Stimulated activated effector memory CD8-positive, alpha-beta T cell treated with anti-CD3 and anti-CD28 coated beads, Interleukin-12 subunit alpha, Interleukin-12 subunit beta, amount 100 ng/mL, for 72 hours (primary cell): ENCODE measurements at regions not wholly inside any gene's neighbourhood (a gene's known extent, or its start where the extent isn't known, plus 50 kb on each side); places are given as distances from the start of the nearest gene placed in this dataset.
A peak's percentile ranks its signal among the peaks of the same experiment; 100 is the strongest.

Experiments
- ATAC-seq: fragments of 150-1000 bp; cut with Tn5 transposase; 2 replicates; pipeline ENCODE4 v1.10.0; 2021
- DNase-seq, 2 donors: peaks; one replicate each; pipeline ENCODE4 v3.0.0; 2021 to 2022; ENCODE audit warnings: low spot score in 2 of 2
- H3K27ac Mint-ChIP-seq: one replicate; pipeline ENCODE4 v1.8.0; 2022; ENCODE audit warnings: mild to moderate bottlenecking, mixed read lengths
- H3K36me3 Mint-ChIP-seq: one replicate; pipeline ENCODE4 v1.8.0; 2022; ENCODE audit warnings: mild to moderate bottlenecking, mixed read lengths
- H3K4me1 Mint-ChIP-seq: one replicate; pipeline ENCODE4 v1.8.0; 2022; ENCODE audit warnings: mixed read lengths
- H3K4me3 Mint-ChIP-seq: one replicate; pipeline ENCODE4 v1.8.0; 2022; ENCODE audit warnings: mild to moderate bottlenecking, mixed read lengths
- H3K9me3 Mint-ChIP-seq: one replicate; pipeline ENCODE4 v1.8.0; 2022; ENCODE audit warnings: mixed read lengths

DNA sequence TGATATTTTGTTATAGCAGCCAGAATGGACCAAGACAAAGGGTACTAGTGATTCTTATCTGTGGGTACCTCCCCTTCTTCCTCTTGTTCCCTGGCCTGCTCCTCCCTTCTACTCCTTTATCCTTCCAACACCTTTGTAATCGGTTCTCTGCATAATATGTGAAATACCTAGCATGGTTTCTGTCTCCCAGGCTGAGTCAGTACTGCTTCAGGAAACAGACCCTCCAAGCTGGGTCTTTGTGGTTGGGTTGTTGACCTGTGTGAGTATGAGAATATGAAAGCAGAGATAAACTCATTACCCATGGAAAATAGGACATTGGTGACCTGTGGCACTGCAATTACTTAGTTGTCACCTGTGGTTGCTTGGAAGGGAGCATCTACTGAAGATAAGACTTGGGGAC, 69.3 kb upstream of the KLF13 start:
- Mint-ChIP-seq H3K4me1 (peaks cover 59% of the 10 kb centered on the region), H3K36me3 (no peaks in the 10 kb centered on the region), H3K27ac (no peak overlapping the region), H3K9me3 (peaks cover 4% of the 10 kb centered on the region), H3K4me3 (no peak overlapping the region)
- ATAC-seq, result peak; percentile 56
- DNase-seq, result no peak

DNA sequence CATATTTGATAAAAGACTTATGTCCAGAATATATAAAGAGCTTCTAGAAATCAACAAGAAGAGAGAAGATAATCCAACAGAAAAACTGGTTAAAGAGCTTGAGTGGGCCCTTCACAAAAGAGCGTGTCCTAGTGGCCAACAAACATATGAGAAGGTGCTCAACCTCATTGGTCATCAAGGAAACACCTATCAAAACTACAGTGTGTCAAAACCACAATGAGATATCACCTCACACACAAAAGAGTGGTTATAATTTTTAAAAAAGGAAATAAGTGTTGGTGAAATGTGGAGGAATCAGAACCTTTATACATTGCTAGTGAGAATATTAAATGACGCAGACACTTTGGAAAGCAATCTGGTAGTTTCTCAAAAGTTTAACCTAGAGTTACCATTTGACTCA, 68.4 kb upstream of the KLF13 start:
- ATAC-seq (no peak), DNase-seq (no peak)
- no peak overlapping the region for H3K27ac Mint-ChIP-seq
- H3K9me3 Mint-ChIP-seq, result peaks cover 4% of the 10 kb centered on the region
- H3K36me3 Mint-ChIP-seq, result no peaks in the 10 kb centered on the region
- no peak overlapping the region for H3K4me3 Mint-ChIP-seq
- H3K4me1 Mint-ChIP-seq, result peaks cover 69% of the 10 kb centered on the region

DNA sequence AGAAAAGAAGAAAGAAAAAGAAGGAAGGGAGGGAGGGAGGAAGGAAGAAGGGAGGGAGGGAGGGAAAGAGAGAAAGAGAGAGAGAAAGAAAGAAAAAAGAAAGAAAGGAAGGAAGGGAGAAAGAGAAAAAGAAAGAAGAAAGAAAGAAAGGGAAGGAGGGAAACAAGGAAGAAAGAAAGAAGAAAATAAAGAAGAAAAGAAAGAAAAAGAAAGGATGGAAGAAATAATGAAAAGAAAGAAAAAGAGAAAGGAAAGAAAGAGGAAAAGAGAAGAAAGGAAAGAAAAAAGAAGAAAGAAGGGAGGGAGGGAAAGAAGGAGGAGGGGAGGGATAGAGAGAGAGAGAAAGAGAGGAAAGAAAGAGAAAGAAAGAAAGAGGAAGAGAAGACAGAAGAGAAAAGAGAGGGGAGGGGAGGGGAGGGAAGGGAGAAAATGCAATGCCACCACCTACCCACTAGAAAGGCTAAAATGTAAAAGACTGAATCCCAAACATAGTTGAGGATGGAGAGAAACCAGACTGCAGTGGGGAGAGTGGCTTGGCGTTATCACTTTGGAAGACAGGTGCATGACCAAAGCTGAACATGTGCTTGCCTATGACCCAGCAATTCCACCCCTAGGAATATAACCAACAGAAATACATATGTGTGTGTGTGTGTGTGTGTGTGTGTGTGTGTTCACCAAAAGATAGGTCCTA, 66.9 kb upstream of the KLF13 start:
- ATAC-seq, result no peak
- peaks cover 6% of the 10 kb centered on the region for H3K36me3 Mint-ChIP-seq
- peaks cover 4% of the 10 kb centered on the region for H3K9me3 Mint-ChIP-seq
- no peak for DNase-seq
- H3K4me1 Mint-ChIP-seq, result peaks cover 78% of the 10 kb centered on the region
- H3K4me3 Mint-ChIP-seq, result no peak overlapping the region
- H3K27ac Mint-ChIP-seq, result peak overlapping the region; percentile 40

DNA sequence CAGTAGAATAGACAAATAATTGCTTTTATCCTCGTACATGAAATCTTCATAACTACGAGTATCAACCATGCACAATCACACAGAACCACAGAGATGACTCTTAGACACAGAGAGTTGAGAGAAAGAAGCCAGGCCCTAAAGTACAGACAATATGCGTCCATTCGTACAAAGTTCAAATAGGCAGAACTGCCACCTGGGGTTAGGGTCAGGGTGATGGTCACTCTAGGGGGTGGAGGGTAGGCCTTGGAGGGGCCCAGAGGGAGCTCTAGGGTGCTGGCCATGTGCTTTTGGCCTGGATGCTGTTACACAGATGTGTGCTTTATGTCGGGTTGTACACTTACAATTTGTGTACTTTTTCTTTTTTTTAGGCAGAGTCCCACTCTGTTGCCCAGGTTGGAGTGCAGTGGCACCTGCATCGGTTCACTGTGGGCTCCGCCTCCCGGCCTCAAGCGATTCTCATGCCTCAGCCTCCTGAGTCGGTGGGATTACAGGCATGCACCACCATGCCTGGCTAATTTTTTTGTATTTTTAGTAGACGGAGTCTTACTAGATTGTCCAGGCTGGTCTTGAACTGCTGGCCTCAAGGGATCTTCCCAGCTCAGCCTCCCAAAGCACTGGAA, 65.9 kb upstream of the KLF13 start:
- H3K9me3 Mint-ChIP-seq, result peaks cover 4% of the 10 kb centered on the region
- H3K27ac Mint-ChIP-seq, result no peak overlapping the region
- ATAC-seq (no peak), DNase-seq (no peak)
- peaks cover 6% of the 10 kb centered on the region for H3K36me3 Mint-ChIP-seq
- no peak overlapping the region for H3K4me3 Mint-ChIP-seq
- H3K4me1 Mint-ChIP-seq, result peaks cover 81% of the 10 kb centered on the region

DNA sequence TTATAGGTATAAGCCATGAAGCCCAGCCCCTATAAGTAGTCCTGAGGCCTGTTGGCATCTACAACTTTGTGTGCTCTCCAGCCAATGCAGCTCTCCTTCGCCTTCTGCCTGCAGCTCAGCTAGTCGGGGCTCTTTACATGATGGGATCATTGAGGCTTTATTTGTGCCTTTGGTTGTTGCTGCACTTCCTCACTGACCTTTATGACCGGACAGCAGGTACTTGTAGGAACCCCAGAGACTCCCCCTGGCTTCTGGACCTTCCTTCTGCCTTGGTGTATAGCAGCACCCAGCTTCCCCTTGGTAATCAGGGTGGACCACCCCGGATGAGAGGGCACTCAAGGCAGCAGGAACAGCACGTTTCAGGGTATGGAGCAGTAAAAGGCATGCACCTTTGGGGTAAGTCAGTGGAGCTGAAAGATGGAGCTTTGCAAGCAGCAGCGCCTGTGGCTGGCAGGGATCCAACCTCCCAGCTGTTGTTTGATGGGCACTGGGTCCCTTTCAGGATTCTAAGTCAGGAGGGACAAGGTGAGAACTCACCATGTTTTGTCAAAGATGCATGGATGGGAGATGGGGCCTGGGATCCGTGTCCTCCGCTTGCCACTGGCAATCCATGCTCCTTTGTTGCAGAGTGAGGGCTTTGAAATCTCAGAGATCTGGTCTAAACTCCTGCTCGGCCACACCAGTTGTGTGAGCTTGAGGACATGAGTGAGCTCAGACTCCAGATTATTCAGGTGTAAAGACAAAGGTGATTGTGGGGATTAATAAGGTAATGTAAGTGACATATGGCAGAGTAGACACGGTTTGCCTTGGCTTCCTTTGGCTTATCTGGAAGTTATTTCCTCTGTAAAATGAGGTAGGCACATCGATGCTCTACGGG, 65.1 kb upstream of the KLF13 start:
- no peak overlapping the region for H3K27ac Mint-ChIP-seq
- peaks cover 81% of the 10 kb centered on the region for H3K4me1 Mint-ChIP-seq
- no peak for DNase-seq
- no peak for ATAC-seq
- no peak overlapping the region for H3K4me3 Mint-ChIP-seq
- H3K9me3 Mint-ChIP-seq, result peaks cover 4% of the 10 kb centered on the region
- H3K36me3 Mint-ChIP-seq, result peaks cover 6% of the 10 kb centered on the region

DNA sequence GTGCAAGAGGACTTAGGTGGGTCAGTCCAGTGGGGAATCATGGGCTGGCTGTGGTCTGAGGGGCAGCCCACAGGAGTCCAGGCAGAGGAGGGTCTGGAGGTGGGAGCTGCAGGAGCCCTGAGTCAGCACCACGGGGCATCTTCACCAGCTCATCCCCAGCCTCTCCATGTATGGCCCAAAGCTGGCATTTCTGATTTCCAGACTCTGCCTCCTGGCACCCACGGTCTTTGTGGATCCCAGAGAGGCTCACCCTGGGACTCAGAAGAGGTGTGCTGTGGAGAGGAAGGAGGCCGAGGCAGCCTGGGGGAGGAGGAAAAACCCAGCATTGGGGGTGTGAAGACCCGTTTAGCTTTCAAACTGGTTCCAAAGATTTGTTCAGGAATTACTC, 64.5 kb upstream of the KLF13 start:
- Mint-ChIP-seq H3K9me3 (peaks cover 4% of the 10 kb centered on the region), H3K27ac (no peak overlapping the region), H3K4me1 (peaks cover 83% of the 10 kb centered on the region), H3K4me3 (no peak overlapping the region), H3K36me3 (peaks cover 6% of the 10 kb centered on the region)
- no peak for ATAC-seq
- no peak for DNase-seq

DNA sequence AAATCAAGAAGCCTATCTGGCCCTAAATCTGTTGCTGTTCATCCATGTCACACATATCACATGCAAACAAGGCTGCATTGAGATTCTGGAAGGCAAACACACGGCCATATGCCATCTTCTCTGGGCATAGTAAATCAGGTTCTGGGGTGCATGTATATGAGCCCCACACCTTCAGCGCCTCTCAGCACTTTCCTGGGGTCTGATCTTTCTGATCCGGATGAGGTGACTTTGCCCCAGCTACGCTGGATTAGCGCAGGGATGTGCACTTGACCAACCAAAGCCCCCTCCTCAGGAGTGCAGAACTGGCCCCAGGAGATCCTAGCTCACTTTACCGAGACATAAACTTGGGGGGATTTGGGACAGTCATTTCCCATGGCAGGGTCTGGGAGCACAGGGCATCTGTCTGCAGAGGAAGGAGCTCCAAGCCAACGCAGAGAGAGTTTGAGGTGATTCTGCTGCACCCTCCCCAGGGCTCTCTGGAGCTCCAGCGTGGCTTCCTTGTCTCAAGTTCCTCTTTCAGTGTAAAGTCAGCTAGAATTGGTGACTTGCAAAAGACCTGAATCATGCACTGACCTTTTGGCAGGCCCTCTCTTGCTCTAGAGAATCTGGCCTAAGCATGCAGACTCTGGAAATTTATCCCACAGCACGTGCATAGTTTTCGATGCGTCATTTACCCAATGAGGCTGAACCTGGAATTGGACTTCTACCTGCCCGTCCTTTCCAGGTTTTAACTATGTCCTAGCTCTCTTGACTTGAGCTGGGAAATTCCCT, 63.5 kb upstream of the KLF13 start:
- H3K4me3 Mint-ChIP-seq, result peak overlapping the region; percentile 66
- H3K9me3 Mint-ChIP-seq, result peaks cover under 1% of the 10 kb centered on the region
- peaks cover 83% of the 10 kb centered on the region for H3K4me1 Mint-ChIP-seq
- no peak for DNase-seq
- ATAC-seq, result no peak
- H3K36me3 Mint-ChIP-seq, result peaks cover 6% of the 10 kb centered on the region
- no peak overlapping the region for H3K27ac Mint-ChIP-seq

DNA sequence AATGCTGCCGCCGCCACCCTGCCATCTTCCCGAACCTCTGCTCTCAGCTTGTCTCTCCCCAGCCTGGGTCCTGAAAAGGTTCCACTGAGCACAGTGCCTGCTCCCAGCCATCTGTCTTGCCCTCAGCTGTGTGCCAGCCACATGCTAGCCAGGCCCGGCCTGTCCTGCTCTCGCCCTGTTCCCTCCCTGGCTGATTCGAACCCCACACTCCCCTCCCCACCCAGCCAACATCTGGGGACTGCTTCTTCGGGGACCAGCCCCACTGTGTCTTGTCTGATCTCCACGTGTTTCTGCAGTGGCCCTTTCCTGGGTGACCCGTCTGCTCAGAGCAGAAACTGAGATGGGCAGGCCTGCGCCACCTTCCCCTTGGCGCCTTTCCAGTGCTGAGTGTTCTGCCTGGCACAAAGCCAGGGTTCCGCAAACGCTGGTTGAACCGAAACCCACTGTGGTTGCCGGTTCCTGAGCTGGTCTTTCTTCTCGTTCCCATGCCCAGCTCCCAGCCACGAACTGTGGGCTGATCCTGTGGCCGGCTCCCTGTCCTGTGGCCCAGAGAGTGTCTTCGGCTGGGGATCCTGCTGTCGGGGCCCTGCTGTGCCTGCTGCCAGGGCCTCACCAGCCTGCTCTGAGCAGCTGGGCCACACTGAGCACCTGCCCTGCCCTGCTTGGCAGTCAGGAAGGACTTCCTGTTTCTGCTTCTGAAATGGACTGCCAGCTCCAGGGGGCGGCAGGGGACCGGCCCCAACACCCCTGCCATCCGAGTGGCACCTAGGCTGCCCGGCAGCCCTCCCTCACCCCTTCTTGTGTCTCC, 62.7 kb upstream of the KLF13 start:
- peak; percentile 80 for ATAC-seq
- Mint-ChIP-seq H3K9me3 (no peaks in the 10 kb centered on the region), H3K4me1 (peaks cover 76% of the 10 kb centered on the region), H3K27ac (peak overlapping the region; percentile 93), H3K36me3 (peaks cover 6% of the 10 kb centered on the region), H3K4me3 (peak overlapping the region; percentile 66)
- DNase-seq, result peak; percentile 60 to 85

DNA sequence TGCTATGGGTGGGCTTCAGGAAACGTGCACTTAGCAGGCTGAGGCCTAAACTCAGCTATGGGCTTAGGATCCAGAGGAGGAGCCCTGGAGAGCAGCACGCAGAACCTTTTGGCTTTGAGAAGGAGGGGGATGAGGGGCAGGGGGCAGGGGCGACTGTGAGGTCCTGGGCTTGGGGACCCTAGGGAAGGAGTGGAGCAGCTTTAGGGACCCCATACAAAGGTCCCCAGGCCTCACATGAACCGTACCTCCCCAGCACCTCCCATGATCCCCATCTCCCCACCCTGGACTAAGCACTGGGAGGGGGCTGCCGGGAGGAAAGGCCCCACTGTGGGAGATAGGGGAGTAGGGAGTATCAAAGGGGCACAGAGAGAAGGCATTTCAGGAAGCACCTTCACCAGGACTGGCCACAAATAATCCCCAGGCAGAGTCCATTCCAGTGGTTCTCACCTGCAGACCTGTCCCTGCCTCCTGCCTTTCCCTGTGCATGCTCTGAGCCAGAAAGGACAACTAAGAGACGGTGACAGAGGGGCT, 62.0 kb upstream of the KLF13 start:
- Mint-ChIP-seq H3K27ac (peak overlapping the region; percentile 93), H3K4me1 (peaks cover 69% of the 10 kb centered on the region), H3K4me3 (peak overlapping the region; percentile 66), H3K9me3 (no peaks in the 10 kb centered on the region), H3K36me3 (peaks cover 6% of the 10 kb centered on the region)
- DNase-seq (no peak), ATAC-seq (no peak)

DNA sequence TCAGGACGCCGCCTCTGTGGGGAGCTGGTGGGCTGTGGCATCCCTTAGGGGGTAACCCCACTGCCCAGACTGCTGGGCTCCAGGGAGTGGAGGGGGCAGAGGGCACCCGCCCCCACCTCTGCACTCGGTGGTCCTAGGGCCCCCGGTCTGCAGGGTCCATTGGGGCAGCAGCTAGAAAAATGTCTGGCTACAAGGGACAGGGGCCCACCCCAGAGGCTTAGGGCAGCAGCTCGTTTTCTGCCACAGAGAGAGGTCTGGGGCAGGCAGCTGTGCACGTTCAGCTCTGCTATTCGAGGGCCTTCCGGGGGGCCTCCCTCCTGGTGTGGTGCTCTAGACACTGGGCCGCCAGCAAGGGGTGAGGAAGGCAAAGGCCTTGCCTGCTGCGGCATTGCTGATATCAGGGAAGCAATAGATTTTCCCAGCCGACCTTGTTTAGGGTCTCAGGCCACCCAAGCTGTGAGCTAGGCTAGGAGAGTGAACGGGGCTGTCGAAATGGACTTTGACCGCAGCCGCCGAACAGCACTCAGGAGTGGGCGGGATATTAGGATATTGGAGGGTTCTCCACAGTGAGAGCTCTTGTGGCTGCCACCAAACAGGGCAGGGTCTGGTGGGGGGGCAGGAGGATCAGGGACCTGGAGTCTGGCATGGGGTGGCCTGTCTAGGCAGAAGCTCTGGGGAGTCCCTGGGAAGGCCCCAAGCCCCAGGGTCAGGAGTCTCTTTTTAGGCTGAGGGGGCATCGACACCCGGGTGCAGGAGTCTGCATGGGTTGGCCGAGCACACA, 61.4 kb upstream of the KLF13 start:
- peak overlapping the region; percentile 93 for H3K27ac Mint-ChIP-seq
- H3K4me3 Mint-ChIP-seq, result peak overlapping the region; percentile 66
- no peaks in the 10 kb centered on the region for H3K9me3 Mint-ChIP-seq
- ATAC-seq (no peak), DNase-seq (no peak)
- peaks cover 69% of the 10 kb centered on the region for H3K4me1 Mint-ChIP-seq
- H3K36me3 Mint-ChIP-seq, result peaks cover 6% of the 10 kb centered on the region

DNA sequence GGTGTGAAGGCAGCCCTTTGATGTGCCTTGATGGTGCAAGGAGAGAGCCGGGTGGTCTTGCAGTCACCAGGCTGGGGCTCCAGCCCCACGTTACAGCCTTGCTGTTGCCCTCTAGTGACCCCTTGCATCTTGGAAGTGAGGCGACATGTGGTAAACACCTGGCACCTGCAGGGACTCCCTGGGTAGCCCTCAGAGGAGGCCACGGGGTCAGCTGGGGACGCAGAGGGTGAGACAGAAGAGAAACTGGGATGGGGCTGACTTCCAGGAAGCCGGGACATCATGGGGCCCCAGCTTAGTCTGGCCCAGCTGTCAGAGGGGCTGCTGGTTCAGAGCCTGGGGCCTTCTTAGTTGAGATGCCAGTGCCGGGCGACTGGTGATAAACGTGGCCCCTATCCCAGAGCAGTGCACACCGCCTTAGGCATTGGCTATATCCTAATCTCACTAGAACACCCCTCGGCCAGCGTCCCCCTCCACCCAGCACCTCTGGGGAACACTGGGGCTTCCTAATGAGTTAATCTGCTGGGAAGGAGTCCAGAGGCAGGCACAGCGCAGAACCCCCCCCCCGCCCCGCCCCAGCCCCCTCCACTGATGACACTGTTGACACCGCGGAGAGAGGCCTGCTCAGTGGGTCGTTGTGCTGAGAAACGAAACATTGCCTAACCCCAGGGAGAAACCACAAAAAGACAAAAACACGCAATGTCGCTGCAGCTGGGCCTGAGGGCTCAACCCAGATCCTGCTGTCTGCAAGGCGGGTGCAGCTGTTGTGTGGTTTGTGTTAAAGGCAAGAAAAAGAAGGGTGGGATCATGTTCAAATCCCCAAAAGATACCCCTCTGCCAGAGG, 60.5 kb upstream of the KLF13 start:
- Mint-ChIP-seq H3K36me3 (peaks cover 6% of the 10 kb centered on the region), H3K4me3 (peak overlapping the region; percentile 66), H3K27ac (peak overlapping the region; percentile 68), H3K4me1 (peaks cover 69% of the 10 kb centered on the region), H3K9me3 (no peaks in the 10 kb centered on the region)
- ATAC-seq (peak; percentile 80), DNase-seq (peak in 1 of 2 donors; percentile 77)

DNA sequence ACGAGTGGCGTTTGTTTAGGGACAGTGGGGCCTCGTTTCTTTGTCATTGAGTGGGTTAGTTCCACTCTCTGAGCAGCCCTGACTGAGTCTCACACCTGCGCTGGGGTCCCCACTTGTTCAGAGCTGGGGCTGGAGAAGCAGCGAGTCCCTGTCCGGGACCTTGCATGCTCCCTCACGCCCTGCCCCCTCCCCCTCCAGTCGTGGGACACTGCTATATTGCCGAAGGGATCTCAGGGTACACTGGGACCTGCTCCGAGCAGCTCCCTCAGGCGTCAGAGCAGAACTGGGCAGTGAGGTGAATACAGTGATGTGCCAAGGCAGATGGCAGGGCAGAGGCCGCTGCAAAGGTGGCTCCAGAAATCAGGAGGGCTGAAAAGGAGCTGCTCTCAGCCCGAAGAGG, 59.9 kb upstream of the KLF13 start:
- DNase-seq, result peak in 1 of 2 donors; percentile 2
- Mint-ChIP-seq H3K36me3 (peaks cover 6% of the 10 kb centered on the region), H3K9me3 (no peaks in the 10 kb centered on the region), H3K27ac (peak overlapping the region; percentile 68), H3K4me3 (peak overlapping the region; percentile 66), H3K4me1 (peaks cover 66% of the 10 kb centered on the region)
- peak; percentile 6 for ATAC-seq
